K562 (cell line): ENCODE measurements at regions not wholly inside any gene's neighbourhood (a gene's known extent, or its start where the extent isn't known, plus 50 kb on each side); places are given as distances from the start of the nearest gene placed in this dataset.

Source experiments
- ATAC-seq: fragments of 200-7000 bp; cut with Tn5 transposase; 3 replicates; pipeline ENCODE4 v1.9.1; 2020; ENCODE audit warnings: moderate library complexity
- BruUV-seq: library from RNA; stranded (reverse); fragments of 400-500 nt; replicated peaks from 2 replicates; lab custom pipeline; 2021; lab: Mats Ljungman, UMichigan
- CTCF ChIA-PET: fragments of 300-600 bp; formaldehyde crosslinking; extraction: SDS; loops from one replicate; lab custom pipeline; 2021; ENCODE audit warnings: low intra/inter-chr PET ratio; lab: Yijun Ruan, JAX
- POLR2A ChIA-PET: fragments of 300-600, 350-650 bp; sonication (Branson Sonifier 250); formaldehyde crosslinking; extraction: SDS; loops from one replicate; lab custom pipeline; 2021; ENCODE audit warnings: antibody characterized with exemption, inconsistent platforms; lab: Yijun Ruan, JAX
- DNase-seq, 4 experiments: peaks; one replicate each; pipeline versions ENCODE4 v3.0.0 to v3.0.0-alpha.2; 2011 to 2018; ENCODE audit warnings: low spot score in 3 of 4, mixed read lengths in 3 of 4; ENCODE audit errors: extremely low read depth in 1 of 4
- FAIRE-seq: peaks from 2 replicates; lab custom pipeline; 2011; peaks lifted over from hg19 to GRCh38; lab: Jason Lieb, UNC
- H2AFZ ChIP-seq: 2 replicates; pipeline ENCODE4 v1.6.0; 2011; ENCODE audit warnings: low read depth, low read length, control low read depth, inconsistent platforms
- H3K27ac ChIP-seq: fragments of 200-600 bp; 3 replicates; pipeline ENCODE4 v1.8.0; 2011; ENCODE audit warnings: low read depth, mild to moderate bottlenecking, control low read depth, inconsistent platforms, low read length, moderate library complexity, mixed read lengths; ENCODE audit errors: extremely low read depth
- H3K27me3 ChIP-seq, 2 experiments: fragments of 300-600 bp in 1 of 2; 2 replicates in 1 of 2; 3 replicates in 1 of 2; pipeline versions ENCODE4 v1.6.0 to v1.8.0; 2011; ENCODE audit warnings: inconsistent platforms in 2 of 2, low read length in 2 of 2, mild to moderate bottlenecking in 1 of 2, mixed read lengths in 1 of 2, moderate library complexity in 1 of 2; ENCODE audit not compliant: control insufficient read depth in 2 of 2, insufficient read depth in 2 of 2
- H3K36me3 ChIP-seq: fragments of 300-600 bp; 3 replicates; pipeline ENCODE4 v1.8.0; 2011; ENCODE audit warnings: mild to moderate bottlenecking, low read length, inconsistent platforms; ENCODE audit not compliant: control insufficient read depth, insufficient read depth
- H3K4me1 ChIP-seq, 2 experiments: fragments of 200-600 bp in 1 of 2; replicated peaks in 1 of 2; 2 replicates in 1 of 2; 3 replicates in 1 of 2; pipeline versions ENCODE4 v1.5.1 to v1.8.0; 2011; ENCODE audit warnings: inconsistent platforms in 2 of 2, low read length in 2 of 2, mild to moderate bottlenecking in 1 of 2, mixed read lengths in 1 of 2, moderate library complexity in 1 of 2; ENCODE audit not compliant: control insufficient read depth in 2 of 2, insufficient read depth in 2 of 2
- H3K4me2 ChIP-seq: 2 replicates; pipeline ENCODE4 v1.6.1; 2011; ENCODE audit warnings: low read length, control low read depth, inconsistent platforms, mixed read lengths; ENCODE audit not compliant: insufficient read depth
- H3K4me3 ChIP-seq: fragments of 200-600 bp; sonication (generic), shearing (Covaris generic); 2 replicates; pipeline ENCODE4 v1.5.1; 2016; ENCODE audit warnings: control low read depth, inconsistent platforms
- H3K79me2 ChIP-seq: fragments of 200-600 bp; 3 replicates; pipeline ENCODE4 v1.8.0; 2011; ENCODE audit warnings: low read length, inconsistent platforms; ENCODE audit not compliant: control insufficient read depth, insufficient read depth
- H3K9ac ChIP-seq, 2 experiments: 2 replicates each; pipeline versions ENCODE4 v1.6.0 to v1.6.1; 2011; ENCODE audit warnings: low read depth in 2 of 2, low read length in 2 of 2, control low read depth in 1 of 2, inconsistent platforms in 1 of 2, mild to moderate bottlenecking in 1 of 2, mixed read lengths in 1 of 2; ENCODE audit not compliant: insufficient read depth in 1 of 2
- H3K9me1 ChIP-seq: one replicate; pipeline ENCODE4 v1.6.0; 2011; ENCODE audit warnings: inconsistent platforms, mild to moderate bottlenecking, low read length, moderate library complexity; ENCODE audit not compliant: control insufficient read depth, insufficient read depth
- H3K9me3 ChIP-seq: replicated peaks from 2 replicates; pipeline ENCODE4 v1.5.1; 2011; ENCODE audit warnings: low read depth, low read length, inconsistent platforms; ENCODE audit not compliant: control insufficient read depth, insufficient read depth
- H4K20me1 ChIP-seq: replicated peaks from 2 replicates; pipeline ENCODE4 v1.6.1; 2011; ENCODE audit warnings: low read length, inconsistent platforms, mixed read lengths; ENCODE audit not compliant: control insufficient read depth, insufficient read depth
- BHLHE40 ChIP-seq: IDR thresholded peaks from 2 replicates; pipeline ENCODE4 v1.6.1; 2011; ENCODE audit warnings: low read length, improper control_type of control experiment
- FOXM1 ChIP-seq, 2 experiments: fragments of 450-650 bp in 1 of 2; sonication (generic) in 1 of 2; formaldehyde crosslinking in 1 of 2; IDR thresholded peaks; 2 replicates each; pipeline versions ENCODE4 v1.6.1 to v1.9.0; 2017 to 2022; ENCODE audit warnings: low read depth in 2 of 2, mild to moderate bottlenecking in 2 of 2, missing genetic modification reagents in 1 of 2, moderate library complexity in 1 of 2
- GABPB1 ChIP-seq: sonication (generic); formaldehyde crosslinking; IDR thresholded peaks from 2 replicates; pipeline ENCODE4 v1.8.0; 2022; ENCODE audit warnings: mild to moderate bottlenecking, missing genetic modification reagents
- PPARD ChIP-seq: fragments of 250-450 bp; sonication (Bioruptor Pico); IDR thresholded peaks from 2 replicates; pipeline ENCODE4 v1.8.0; 2022; ENCODE audit warnings: inconsistent platforms, mild to moderate bottlenecking, moderate library complexity
- TAF1 ChIP-seq: IDR thresholded peaks from 2 replicates; pipeline ENCODE4 v1.6.1; 2011; ENCODE audit warnings: mild to moderate bottlenecking, low read length, moderate library complexity; ENCODE audit not compliant: insufficient read depth, control insufficient read depth, severe bottlenecking; ENCODE audit errors: extremely low read depth
- TBP ChIP-seq: optimal IDR thresholded peaks from 2 replicates; pipeline ENCODE3; 2011; ENCODE audit warnings: low read depth, low read length, improper control_type of control experiment
- ZBTB17 ChIP-seq: fragments of 450-650 bp; formaldehyde crosslinking; IDR thresholded peaks from 2 replicates; pipeline ENCODE4 v1.4.0; 2020; ENCODE audit warnings: mild to moderate bottlenecking
- ZBTB8A ChIP-seq: fragments of 450-650 bp; IDR thresholded peaks from 2 replicates; pipeline ENCODE4 v1.6.1; 2018; ENCODE audit warnings: mild to moderate bottlenecking, moderate library complexity; ENCODE audit not compliant: partially characterized antibody
- ZNF217 ChIP-seq: sonication (generic); formaldehyde crosslinking; IDR thresholded peaks from 2 replicates; pipeline ENCODE4 v1.8.0; 2022; ENCODE audit warnings: mild to moderate bottlenecking, missing genetic modification reagents
- ZNF24 ChIP-seq: fragments of 450-650 bp; IDR thresholded peaks from 2 replicates; pipeline ENCODE4 v1.6.1; 2016
- ZNF282 ChIP-seq: sonication (generic); formaldehyde crosslinking; IDR thresholded peaks from 2 replicates; pipeline ENCODE4 v1.8.1; 2023; ENCODE audit warnings: missing genetic modification reagents
- ZNF586 ChIP-seq: fragments of 450-650 bp; formaldehyde crosslinking; conservative IDR thresholded peaks from 2 replicates; pipeline ENCODE4 v1.4.0; 2020; ENCODE audit warnings: mild to moderate bottlenecking, moderate library complexity
- ZNF780A ChIP-seq: fragments of 250-450 bp; sonication (Bioruptor Pico); IDR thresholded peaks from 2 replicates; pipeline ENCODE4 v1.5.0; 2021; ENCODE audit warnings: mild to moderate bottlenecking
- WGBS: fragments of 100-300 bp; shearing (Covaris generic); methylation state at CpG from one replicate; pipeline ENCODE4 v1.1.6; 2016; ENCODE audit warnings: low coverage, mixed read lengths; ENCODE audit not compliant: insufficient coverage; ENCODE audit errors: missing lambda C conversion rate; 5-methylcytosine and 5-hydroxymethylcytosine counted together
- in situ Hi-C: fragments of 300-500 bp; cut with MboI; formaldehyde crosslinking; loops from 4 replicates; pipeline ENCODE4 v1.15.0; 2018; ENCODE audit warnings: inconsistent platforms, mixed read lengths
- intact Hi-C: fragments of 100-400 bp; cut with micrococcal nuclease; formaldehyde crosslinking; loops from 2 replicates; pipeline ENCODE4 v1.14.2; 2022
- TF ChIP-seq, protein P1 (sequence below): fragments of 250-450 bp; sonication (Bioruptor Pico); IDR thresholded peaks from 2 replicates; pipeline ENCODE4 v1.8.0; 2021; ENCODE audit warnings: moderate library complexity, mild to moderate bottlenecking, inconsistent platforms
- TF ChIP-seq, protein P2 (sequence below): fragments of 450-650 bp; formaldehyde crosslinking; IDR thresholded peaks from 2 replicates; pipeline ENCODE4 v1.4.0; 2022; ENCODE audit warnings: missing genetic modification characterization
- TF ChIP-seq, protein P3 (sequence below): sonication (generic); formaldehyde crosslinking; IDR thresholded peaks from 2 replicates; pipeline ENCODE4 v1.8.0; 2022; ENCODE audit warnings: mild to moderate bottlenecking, low read depth, missing genetic modification reagents
- TF ChIP-seq, protein P4 (sequence below): sonication (generic); formaldehyde crosslinking; IDR thresholded peaks from 2 replicates; pipeline ENCODE4 v1.8.0; 2022; ENCODE audit warnings: missing genetic modification reagents, mild to moderate bottlenecking, moderate library complexity, borderline replicate concordance

DNA sequence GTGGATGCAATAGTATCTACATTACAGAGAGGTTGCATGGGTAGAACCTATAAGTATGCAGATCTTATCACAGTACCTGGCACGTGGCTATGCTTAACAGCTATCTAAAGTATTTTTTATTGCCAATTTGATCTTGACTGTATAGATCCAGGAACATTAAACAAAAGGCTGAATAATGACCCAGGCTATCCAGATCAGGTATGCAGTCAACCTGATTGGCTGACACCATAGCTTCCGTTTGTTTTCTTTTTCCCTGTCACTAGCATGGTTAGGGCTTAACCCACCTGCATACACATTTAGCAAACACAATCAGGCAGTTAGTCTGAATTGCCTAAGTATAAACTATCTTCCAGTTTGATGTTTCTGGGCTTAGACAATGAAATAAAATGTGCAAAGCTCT lies 264.9 kb upstream of the PLXNA2 start:
- intact Hi-C loops: no loop called here
- Histone ChIP-seq H2AFZ (no peak overlapping the region), H3K9ac (no peak overlapping the region), H3K4me2 (no peak overlapping the region), H3K9me3 (no peaks in the 10 kb centered on the region), H3K36me3 (no peaks in the 10 kb centered on the region), H3K4me3 (no peak overlapping the region), H4K20me1 (no peaks in the 10 kb centered on the region), H3K27ac (no peak overlapping the region), H3K79me2 (no peaks in the 10 kb centered on the region), H3K9me1 (no peaks in the 10 kb centered on the region), H3K4me1 (no peaks in the 10 kb centered on the region), H3K27me3 (no peaks in the 10 kb centered on the region; a peak in 1 of 5 replicates)
- BruUV-seq: no TSS peak
- WGBS: 0% methylated on average over 2 of the region's 2 CpGs
- in situ Hi-C loops: no loop called here
- ChIA-PET CTCF (no interaction called here), POLR2A (interaction anchor here (1.2 to 1.3 kb wide), 3 partner anchors 11 to 75 kb away, joined by 3 to 4 read pairs (median 3); no protein-coding TSS in a partner anchor)
- TF ChIP-seq ZNF217 (CRISPR knock-in tag) (no peak), ZBTB17 (CRISPR knock-in tag) (no peak), TAF1 (no peak), ZBTB8A (no peak), PPARD (CRISPR knock-in tag) (no peak), ZNF586 (CRISPR knock-in tag) (no peak), ZNF282 (CRISPR knock-in tag) (no peak), ZNF24 (no peak), GABPB1 (CRISPR knock-in tag) (no peak), FOXM1 (IDR thresholded peaks at IDR 0.05; ENCODE audit: low read depth) (no peak), FOXM1 (CRISPR knock-in tag; IDR thresholded peaks at IDR 0.05; ENCODE audit: low read depth) (no peak), TBP (no peak), ZNF780A (CRISPR knock-in tag) (no peak), BHLHE40 (no peak)
- TF ChIP-seq, protein P1, sequence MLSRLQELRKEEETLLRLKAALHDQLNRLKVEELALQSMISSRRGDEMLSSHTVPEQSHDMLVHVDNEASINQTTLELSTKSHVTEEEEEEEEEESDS (CRISPR knock-in tag): no peak
- TF ChIP-seq, protein P2, sequence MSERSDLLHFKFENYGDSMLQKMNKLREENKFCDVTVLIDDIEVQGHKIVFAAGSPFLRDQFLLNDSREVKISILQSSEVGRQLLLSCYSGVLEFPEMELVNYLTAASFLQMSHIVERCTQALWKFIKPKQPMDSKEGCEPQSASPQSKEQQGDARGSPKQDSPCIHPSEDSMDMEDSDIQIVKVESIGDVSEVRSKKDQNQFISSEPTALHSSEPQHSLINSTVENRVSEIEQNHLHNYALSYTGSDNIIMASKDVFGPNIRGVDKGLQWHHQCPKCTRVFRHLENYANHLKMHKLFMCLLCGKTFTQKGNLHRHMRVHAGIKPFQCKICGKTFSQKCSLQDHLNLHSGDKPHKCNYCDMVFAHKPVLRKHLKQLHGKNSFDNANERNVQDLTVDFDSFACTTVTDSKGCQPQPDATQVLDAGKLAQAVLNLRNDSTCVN: no peak
- TF ChIP-seq, protein P3, sequence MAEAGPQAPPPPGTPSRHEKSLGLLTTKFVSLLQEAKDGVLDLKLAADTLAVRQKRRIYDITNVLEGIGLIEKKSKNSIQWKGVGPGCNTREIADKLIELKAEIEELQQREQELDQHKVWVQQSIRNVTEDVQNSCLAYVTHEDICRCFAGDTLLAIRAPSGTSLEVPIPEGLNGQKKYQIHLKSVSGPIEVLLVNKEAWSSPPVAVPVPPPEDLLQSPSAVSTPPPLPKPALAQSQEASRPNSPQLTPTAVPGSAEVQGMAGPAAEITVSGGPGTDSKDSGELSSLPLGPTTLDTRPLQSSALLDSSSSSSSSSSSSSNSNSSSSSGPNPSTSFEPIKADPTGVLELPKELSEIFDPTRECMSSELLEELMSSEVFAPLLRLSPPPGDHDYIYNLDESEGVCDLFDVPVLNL: no peak
- TF ChIP-seq, protein P4, sequence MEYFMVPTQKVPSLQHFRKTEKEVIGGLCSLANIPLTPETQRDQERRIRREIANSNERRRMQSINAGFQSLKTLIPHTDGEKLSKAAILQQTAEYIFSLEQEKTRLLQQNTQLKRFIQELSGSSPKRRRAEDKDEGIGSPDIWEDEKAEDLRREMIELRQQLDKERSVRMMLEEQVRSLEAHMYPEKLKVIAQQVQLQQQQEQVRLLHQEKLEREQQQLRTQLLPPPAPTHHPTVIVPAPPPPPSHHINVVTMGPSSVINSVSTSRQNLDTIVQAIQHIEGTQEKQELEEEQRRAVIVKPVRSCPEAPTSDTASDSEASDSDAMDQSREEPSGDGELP: no peak
- no peak for ATAC-seq
- FAIRE-seq: no peak
- DNase-seq: no peak
